HepG2 (cell line): ENCODE measurements at regions not wholly inside any gene's neighbourhood (a gene's known extent, or its start where the extent isn't known, plus 50 kb on each side); places are given as distances from the start of the nearest gene placed in this dataset.

Source experiments
- AGO2 ChIP-seq: fragments of 200-400 bp; formaldehyde crosslinking; optimal IDR thresholded peaks from 2 replicates; pipeline ENCODE3; 2017; ENCODE audit warnings: mild to moderate bottlenecking, low read depth, low read length, moderate library complexity
- CREM ChIP-seq, 2 experiments: sonication (generic) in 1 of 2; formaldehyde crosslinking in 1 of 2; IDR thresholded peaks; 2 replicates each; pipeline versions ENCODE4 v1.4.0 to v1.6.1; 2016 to 2020; ENCODE audit warnings: antibody characterized with exemption in 1 of 2, mild to moderate bottlenecking in 1 of 2, missing genetic modification reagents in 1 of 2
- EZH2 ChIP-seq: conservative IDR thresholded peaks from 2 replicates; pipeline ENCODE4 v1.6.1; 2012; ENCODE audit warnings: mild to moderate bottlenecking, low read depth, low read length, moderate library complexity
- FOXK2 ChIP-seq: fragments of 450-650 bp; IDR thresholded peaks from 2 replicates; pipeline ENCODE4 v1.6.1; 2016
- FOXO4 ChIP-seq: sonication (generic); formaldehyde crosslinking; conservative IDR thresholded peaks from 2 replicates; pipeline ENCODE4 v1.8.1; 2023; ENCODE audit warnings: missing genetic modification reagents
- HHEX ChIP-seq: IDR thresholded peaks from 2 replicates; pipeline ENCODE4 v1.6.1; 2016; ENCODE audit warnings: control low read depth
- HNRNPH1 ChIP-seq: fragments of 200-400 bp; formaldehyde crosslinking; optimal IDR thresholded peaks from 2 replicates; pipeline ENCODE3; 2017; ENCODE audit warnings: mild to moderate bottlenecking, low read depth, low read length
- IKZF5 ChIP-seq: IDR thresholded peaks from 2 replicates; pipeline ENCODE4 v1.6.1; 2018; ENCODE audit warnings: missing genetic modification reagents, mild to moderate bottlenecking, missing compliant biosample characterization
- KAT7 ChIP-seq: IDR thresholded peaks from 2 replicates; pipeline ENCODE4 v1.6.1; 2018; ENCODE audit warnings: borderline replicate concordance, missing compliant biosample characterization
- KLF12 ChIP-seq: sonication (generic); formaldehyde crosslinking; IDR thresholded peaks from 2 replicates; pipeline ENCODE4 v1.4.0; 2020; ENCODE audit warnings: missing genetic modification reagents, borderline replicate concordance
- MLX ChIP-seq: IDR thresholded peaks from 2 replicates; pipeline ENCODE4 v1.6.1; 2016
- NR2F2 ChIP-seq: IDR thresholded peaks from 2 replicates; pipeline ENCODE4 v1.6.1; 2012; ENCODE audit warnings: low read depth, inconsistent platforms, borderline replicate concordance
- NRL ChIP-seq: sonication (generic); formaldehyde crosslinking; IDR thresholded peaks from 2 replicates; pipeline ENCODE4 v1.5.0; 2020; ENCODE audit warnings: missing genetic modification reagents, mild to moderate bottlenecking, moderate library complexity, borderline replicate concordance
- SMAD9 ChIP-seq: sonication (generic); formaldehyde crosslinking; IDR thresholded peaks from 2 replicates; pipeline ENCODE4 v1.5.1; 2020; ENCODE audit warnings: mild to moderate bottlenecking, missing genetic modification reagents
- SRSF9 ChIP-seq: fragments of 200-400 bp; formaldehyde crosslinking; IDR thresholded peaks from 2 replicates; pipeline ENCODE4 v1.6.1; 2018; ENCODE audit warnings: borderline replicate concordance, mild to moderate bottlenecking, low read depth, low read length; ENCODE audit not compliant: insufficient read depth, poor library complexity, severe bottlenecking
- STAG1 ChIP-seq: sonication (generic); formaldehyde crosslinking; IDR thresholded peaks from 2 replicates; pipeline ENCODE4 v1.4.0; 2020; ENCODE audit warnings: missing genetic modification reagents
- TCF7L2 ChIP-seq: IDR thresholded peaks from 2 replicates; pipeline ENCODE4 v1.6.1; 2011; ENCODE audit warnings: mild to moderate bottlenecking, low read depth, low read length, moderate library complexity
- ZBTB44 ChIP-seq: sonication (generic); formaldehyde crosslinking; IDR thresholded peaks from 2 replicates; pipeline ENCODE4 v1.4.0; 2020; ENCODE audit warnings: missing genetic modification reagents
- ZFP36L1 ChIP-seq: sonication (generic); formaldehyde crosslinking; IDR thresholded peaks from 2 replicates; pipeline ENCODE4 v1.8.0; 2022; ENCODE audit warnings: mild to moderate bottlenecking, missing genetic modification reagents, moderate library complexity
- ZKSCAN8 ChIP-seq: IDR thresholded peaks from 2 replicates; pipeline ENCODE4 v1.6.1; 2016; ENCODE audit warnings: borderline replicate concordance, missing genetic modification reagents, missing compliant biosample characterization
- ZMYM4 ChIP-seq: sonication (generic); formaldehyde crosslinking; IDR thresholded peaks from 2 replicates; pipeline ENCODE4 v1.8.1; 2023; ENCODE audit warnings: mild to moderate bottlenecking, missing genetic modification reagents
- ZNF10 ChIP-seq: sonication (generic); formaldehyde crosslinking; IDR thresholded peaks from 2 replicates; pipeline ENCODE4 v1.4.0; 2020; ENCODE audit warnings: mild to moderate bottlenecking, low read depth, missing genetic modification reagents, borderline replicate concordance
- ZNF232 ChIP-seq: sonication (generic); formaldehyde crosslinking; IDR thresholded peaks from 2 replicates; pipeline ENCODE4 v1.4.0; 2020; ENCODE audit warnings: missing genetic modification reagents, borderline replicate concordance
- ZNF296 ChIP-seq: sonication (generic); formaldehyde crosslinking; conservative IDR thresholded peaks from 2 replicates; pipeline ENCODE4 v1.5.0; 2020; ENCODE audit warnings: mild to moderate bottlenecking, missing genetic modification reagents
- ZNF367 ChIP-seq: sonication (generic); formaldehyde crosslinking; IDR thresholded peaks from 2 replicates; pipeline ENCODE4 v1.4.0; 2020; ENCODE audit warnings: missing genetic modification reagents, borderline replicate concordance
- ZNF552 ChIP-seq: sonication (generic); formaldehyde crosslinking; IDR thresholded peaks from 2 replicates; pipeline ENCODE4 v1.9.0; 2022; ENCODE audit warnings: missing genetic modification reagents, mild to moderate bottlenecking, borderline replicate concordance
- ZNF629 ChIP-seq: sonication (generic); formaldehyde crosslinking; conservative IDR thresholded peaks from 2 replicates; pipeline ENCODE4 v1.5.0; 2020; ENCODE audit warnings: missing genetic modification reagents
- ZNF878 ChIP-seq: sonication (generic); formaldehyde crosslinking; IDR thresholded peaks from 2 replicates; pipeline ENCODE4 v1.8.1; 2023; ENCODE audit warnings: mild to moderate bottlenecking, missing genetic modification reagents, moderate library complexity
- ZNF891 ChIP-seq: sonication (generic); formaldehyde crosslinking; IDR thresholded peaks from 2 replicates; pipeline ENCODE4 v1.5.0; 2020; ENCODE audit warnings: mild to moderate bottlenecking, missing genetic modification reagents

- TF ChIP-seq ZFP36L1 (no peak), ZMYM4 (CRISPR knock-in tag) (peak; percentile 71), SRSF9 (no peak), HNRNPH1 (no peak), ZNF10 (no peak), SMAD9 (CRISPR knock-in tag) (no peak), NRL (CRISPR knock-in tag) (0 out of 2 replicates have a peak, but pooled peaks have one; percentile 36), NR2F2 (no peak), ZNF296 (CRISPR knock-in tag) (no peak), KLF12 (CRISPR knock-in tag) (no peak), AGO2 (no peak), EZH2 (no peak), ZNF232 (no peak), ZNF878 (no peak), STAG1 (CRISPR knock-in tag) (peak; percentile 89), ZNF367 (no peak), KAT7 (CRISPR knock-in tag) (no peak), TCF7L2 (no peak), MLX (CRISPR knock-in tag) (no peak), HHEX (CRISPR knock-in tag) (no peak), FOXO4 (CRISPR knock-in tag) (no peak), ZNF629 (CRISPR knock-in tag) (no peak), CREM (IDR thresholded peaks at IDR 0.05) (no peak), CREM (CRISPR knock-in tag; IDR thresholded peaks at IDR 0.05) (no peak), FOXK2 (no peak), IKZF5 (CRISPR knock-in tag) (0 out of 2 replicates have a peak, but pooled peaks have one; percentile 28), ZKSCAN8 (CRISPR knock-in tag) (no peak), ZNF552 (CRISPR knock-in tag) (no peak), ZNF891 (peak; percentile 56; the same call in 1 of the 2 replicates), ZBTB44 (CRISPR knock-in tag) (no peak)
Measured at GRCh38 chr2:43142921-43143438, 83.4 kb downstream of the ZFP36L2 start (continued).
